ENCODE measurements at regions not wholly inside any gene's neighbourhood (a gene's known extent, or its start where the extent isn't known, plus 50 kb on each side); places are given as distances from the start of the nearest gene placed in this dataset.

GRCh38 chr2:198571393-198571792, 767.0 kb downstream of the PLCL1 start:
- H3K27ac ChIP-seq (ENCODE audit: insufficient read depth in 1 of 2, low read depth in 1 of 2, low read length in 2 of 2, poor library complexity in 1 of 2, severe bottlenecking in 2 of 2), result no peak overlapping the region
- H3K27me3 ChIP-seq (replicated peaks in 2 of 5; ENCODE audit: control insufficient read depth in 4 of 5, insufficient read depth in 5 of 5, low read length in 4 of 5), result peaks cover 0 to 6% (median 0%) of the 10 kb centered on the region in 5 experiments
- no peaks in the 10 kb centered on the region for H3K4me1 ChIP-seq (ENCODE audit: control extremely low read depth in 1 of 4, control insufficient read depth in 4 of 4, insufficient read depth in 4 of 4, low read length in 3 of 4)
- 80% methylated on average over 1 of the region's 4 CpGs for WGBS (ENCODE audit: insufficient coverage)
- no peak for DNase-seq
- H3K36me3 ChIP-seq (ENCODE audit: control insufficient read depth in 4 of 4, insufficient read depth in 4 of 4, low read length in 3 of 4), result no peaks in the 10 kb centered on the region
- CTCF ChIA-PET, result no interaction called here
- H3K9me3 ChIP-seq (ENCODE audit: control extremely low read depth in 1 of 5, control insufficient read depth in 4 of 5, insufficient read depth in 2 of 5, low read depth in 1 of 5, low read length in 4 of 5), result no peaks in the 10 kb centered on the region
- H3K4me3 ChIP-seq (ENCODE audit: control insufficient read depth in 1 of 7, extremely low read depth in 1 of 7, insufficient read depth in 4 of 7, low read depth in 2 of 7, low read length in 6 of 7), result no peak overlapping the region
- POLR2A ChIA-PET, result no interaction called here

GRCh38 chr2:198558176-198558575, 753.8 kb downstream of the PLCL1 start:
- no peaks in the 10 kb centered on the region for H3K36me3 ChIP-seq (ENCODE audit: control insufficient read depth in 4 of 4, insufficient read depth in 4 of 4, low read length in 3 of 4)
- no peak overlapping the region for H3K4me3 ChIP-seq (ENCODE audit: control insufficient read depth in 1 of 7, extremely low read depth in 1 of 7, insufficient read depth in 4 of 7, low read depth in 2 of 7, low read length in 6 of 7)
- DNase-seq, result no peak
- CTCF ChIA-PET, result no interaction called here
- H3K9me3 ChIP-seq (ENCODE audit: control extremely low read depth in 1 of 5, control insufficient read depth in 4 of 5, insufficient read depth in 2 of 5, low read depth in 1 of 5, low read length in 4 of 5), result peaks cover 0 to 15% (median 2%) of the 10 kb centered on the region in 5 experiments
- H3K27ac ChIP-seq (ENCODE audit: insufficient read depth in 1 of 2, low read depth in 1 of 2, low read length in 2 of 2, poor library complexity in 1 of 2, severe bottlenecking in 2 of 2), result no peak overlapping the region
- POLR2A ChIA-PET, result no interaction called here
- WGBS (ENCODE audit: insufficient coverage), result 100% methylated on average over 1 of the region's 2 CpGs
- no peaks in the 10 kb centered on the region for H3K27me3 ChIP-seq (replicated peaks in 2 of 5; ENCODE audit: control insufficient read depth in 4 of 5, insufficient read depth in 5 of 5, low read length in 4 of 5)
- H3K4me1 ChIP-seq (ENCODE audit: control extremely low read depth in 1 of 4, control insufficient read depth in 4 of 4, insufficient read depth in 4 of 4, low read length in 3 of 4), result no peaks in the 10 kb centered on the region

- POLR2A ChIA-PET, result no interaction called here
- no peak overlapping the region for H3K4me3 ChIP-seq (ENCODE audit: control insufficient read depth in 1 of 7, extremely low read depth in 1 of 7, insufficient read depth in 4 of 7, low read depth in 2 of 7, low read length in 6 of 7)
- DNase-seq, result no peak
- WGBS (ENCODE audit: insufficient coverage), result 53% methylated on average over 2 of the region's 2 CpGs
- CTCF ChIA-PET, result no interaction called here
- H3K9me3 ChIP-seq (ENCODE audit: control extremely low read depth in 1 of 5, control insufficient read depth in 4 of 5, insufficient read depth in 2 of 5, low read depth in 1 of 5, low read length in 4 of 5), result no peaks in the 10 kb centered on the region
- H3K36me3 ChIP-seq (ENCODE audit: control insufficient read depth in 4 of 4, insufficient read depth in 4 of 4, low read length in 3 of 4), result no peaks in the 10 kb centered on the region
- no peaks in the 10 kb centered on the region for H3K4me1 ChIP-seq (ENCODE audit: control extremely low read depth in 1 of 4, control insufficient read depth in 4 of 4, insufficient read depth in 4 of 4, low read length in 3 of 4)
- H3K27me3 ChIP-seq (replicated peaks in 2 of 5; ENCODE audit: control insufficient read depth in 4 of 5, insufficient read depth in 5 of 5, low read length in 4 of 5), result no peaks in the 10 kb centered on the region
- no peak overlapping the region for H3K27ac ChIP-seq (ENCODE audit: insufficient read depth in 1 of 2, low read depth in 1 of 2, low read length in 2 of 2, poor library complexity in 1 of 2, severe bottlenecking in 2 of 2)
Measured at GRCh38 chr2:198546122-198546521, 741.7 kb downstream of the PLCL1 start.

GRCh38 chr2:198545411-198545810, 741.0 kb downstream of the PLCL1 start:
- Histone ChIP-seq H3K27ac (ENCODE audit: insufficient read depth in 1 of 2, low read depth in 1 of 2, low read length in 2 of 2, poor library complexity in 1 of 2, severe bottlenecking in 2 of 2) (no peak overlapping the region), H3K9me3 (ENCODE audit: control extremely low read depth in 1 of 5, control insufficient read depth in 4 of 5, insufficient read depth in 2 of 5, low read depth in 1 of 5, low read length in 4 of 5) (no peaks in the 10 kb centered on the region), H3K27me3 (replicated peaks in 2 of 5; ENCODE audit: control insufficient read depth in 4 of 5, insufficient read depth in 5 of 5, low read length in 4 of 5) (no peaks in the 10 kb centered on the region), H3K4me3 (ENCODE audit: control insufficient read depth in 1 of 7, extremely low read depth in 1 of 7, insufficient read depth in 4 of 7, low read depth in 2 of 7, low read length in 6 of 7) (no peak overlapping the region), H3K4me1 (ENCODE audit: control extremely low read depth in 1 of 4, control insufficient read depth in 4 of 4, insufficient read depth in 4 of 4, low read length in 3 of 4) (no peaks in the 10 kb centered on the region), H3K36me3 (ENCODE audit: control insufficient read depth in 4 of 4, insufficient read depth in 4 of 4, low read length in 3 of 4) (no peaks in the 10 kb centered on the region)
- DNase-seq, result no peak
- WGBS (ENCODE audit: insufficient coverage), result 95% methylated on average over 2 of the region's 3 CpGs
- POLR2A ChIA-PET, result no interaction called here
- CTCF ChIA-PET, result no interaction called here

GRCh38 chr2:198544461-198544860, 740.1 kb downstream of the PLCL1 start:
- ChIA-PET POLR2A (no interaction called here), CTCF (interaction anchor here (1.0 kb wide), 1 partner anchor 74 kb away, joined by 3 read pairs; no protein-coding TSS in a partner anchor)
- no peaks in the 10 kb centered on the region for H3K4me1 ChIP-seq (ENCODE audit: control extremely low read depth in 1 of 4, control insufficient read depth in 4 of 4, insufficient read depth in 4 of 4, low read length in 3 of 4)
- no peak overlapping the region for H3K27ac ChIP-seq (ENCODE audit: insufficient read depth in 1 of 2, low read depth in 1 of 2, low read length in 2 of 2, poor library complexity in 1 of 2, severe bottlenecking in 2 of 2)
- WGBS (ENCODE audit: insufficient coverage), result no CpG with 5 or more reads among the region's 1 CpG
- H3K4me3 ChIP-seq (ENCODE audit: control insufficient read depth in 1 of 7, extremely low read depth in 1 of 7, insufficient read depth in 4 of 7, low read depth in 2 of 7, low read length in 6 of 7), result no peak overlapping the region
- no peaks in the 10 kb centered on the region for H3K27me3 ChIP-seq (replicated peaks in 2 of 5; ENCODE audit: control insufficient read depth in 4 of 5, insufficient read depth in 5 of 5, low read length in 4 of 5)
- H3K9me3 ChIP-seq (ENCODE audit: control extremely low read depth in 1 of 5, control insufficient read depth in 4 of 5, insufficient read depth in 2 of 5, low read depth in 1 of 5, low read length in 4 of 5), result no peaks in the 10 kb centered on the region
- H3K36me3 ChIP-seq (ENCODE audit: control insufficient read depth in 4 of 4, insufficient read depth in 4 of 4, low read length in 3 of 4), result no peaks in the 10 kb centered on the region
- no peak for DNase-seq

GRCh38 chr2:198534756-198535155, 730.4 kb downstream of the PLCL1 start:
- CTCF ChIA-PET, result no interaction called here
- 88% methylated on average over 3 of the region's 3 CpGs for WGBS (ENCODE audit: insufficient coverage)
- Histone ChIP-seq H3K36me3 (ENCODE audit: control insufficient read depth in 4 of 4, insufficient read depth in 4 of 4, low read length in 3 of 4) (no peaks in the 10 kb centered on the region), H3K9me3 (ENCODE audit: control extremely low read depth in 1 of 5, control insufficient read depth in 4 of 5, insufficient read depth in 2 of 5, low read depth in 1 of 5, low read length in 4 of 5) (no peaks in the 10 kb centered on the region), H3K27me3 (replicated peaks in 2 of 5; ENCODE audit: control insufficient read depth in 4 of 5, insufficient read depth in 5 of 5, low read length in 4 of 5) (no peaks in the 10 kb centered on the region), H3K27ac (ENCODE audit: insufficient read depth in 1 of 2, low read depth in 1 of 2, low read length in 2 of 2, poor library complexity in 1 of 2, severe bottlenecking in 2 of 2) (no peak overlapping the region), H3K4me1 (ENCODE audit: control extremely low read depth in 1 of 4, control insufficient read depth in 4 of 4, insufficient read depth in 4 of 4, low read length in 3 of 4) (no peaks in the 10 kb centered on the region), H3K4me3 (ENCODE audit: control insufficient read depth in 1 of 7, extremely low read depth in 1 of 7, insufficient read depth in 4 of 7, low read depth in 2 of 7, low read length in 6 of 7) (no peak overlapping the region)
- POLR2A ChIA-PET, result no interaction called here
- no peak for DNase-seq

GRCh38 chr2:198525211-198525969, 721.0 kb downstream of the PLCL1 start:
- Histone ChIP-seq H3K27me3 (replicated peaks in 2 of 5; ENCODE audit: control insufficient read depth in 4 of 5, insufficient read depth in 5 of 5, low read length in 4 of 5) (no peaks in the 10 kb centered on the region), H3K36me3 (ENCODE audit: control insufficient read depth in 4 of 4, insufficient read depth in 4 of 4, low read length in 3 of 4) (no peaks in the 10 kb centered on the region), H3K4me1 (ENCODE audit: control extremely low read depth in 1 of 4, control insufficient read depth in 4 of 4, insufficient read depth in 4 of 4, low read length in 3 of 4) (no peaks in the 10 kb centered on the region), H3K9me3 (ENCODE audit: control extremely low read depth in 1 of 5, control insufficient read depth in 4 of 5, insufficient read depth in 2 of 5, low read depth in 1 of 5, low read length in 4 of 5) (no peaks in the 10 kb centered on the region), H3K27ac (ENCODE audit: insufficient read depth in 1 of 2, low read depth in 1 of 2, low read length in 2 of 2, poor library complexity in 1 of 2, severe bottlenecking in 2 of 2) (no peak overlapping the region), H3K4me3 (ENCODE audit: control insufficient read depth in 1 of 7, extremely low read depth in 1 of 7, insufficient read depth in 4 of 7, low read depth in 2 of 7, low read length in 6 of 7) (no peak overlapping the region)
- ChIA-PET POLR2A (no interaction called here), CTCF (no interaction called here)
- DNase-seq, result no peak
- WGBS (ENCODE audit: insufficient coverage), result no CpG with 5 or more reads among the region's 5 CpGs

All from common myeloid progenitor, CD34-positive (primary cell).